Nucleus accumbens (tissue), 56 donors: ENCODE measurements at regions not wholly inside any gene's neighbourhood (a gene's known extent, or its start where the extent isn't known, plus 50 kb on each side); places are given as distances from the start of the nearest gene placed in this dataset.

Experiments used
- DNase-seq, 56 donors: peaks; one replicate each; lab custom pipeline; 2025; lab: John Stamatoyannopoulos, UW

DNA sequence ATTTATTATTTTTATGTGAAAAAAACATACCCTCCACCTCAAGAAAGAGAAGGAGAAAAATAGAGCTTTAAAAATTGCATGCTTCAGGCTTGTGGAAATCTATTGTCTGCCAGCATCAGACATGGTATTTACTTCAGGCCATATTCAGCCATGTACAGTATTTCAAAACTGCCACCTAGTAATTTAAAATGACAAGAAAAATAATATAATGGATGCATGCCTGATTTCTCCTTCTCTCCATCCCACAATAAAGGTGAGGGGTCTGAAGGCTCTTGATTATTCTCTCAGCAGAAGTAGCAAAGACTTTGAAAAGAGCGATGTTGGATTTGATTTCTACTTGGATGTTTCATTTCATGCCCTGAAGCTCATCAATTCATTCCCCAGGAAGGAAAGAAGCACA lies 250.7 kb downstream of the TBC1D4 start:
- DNase-seq, result no peak

DNA sequence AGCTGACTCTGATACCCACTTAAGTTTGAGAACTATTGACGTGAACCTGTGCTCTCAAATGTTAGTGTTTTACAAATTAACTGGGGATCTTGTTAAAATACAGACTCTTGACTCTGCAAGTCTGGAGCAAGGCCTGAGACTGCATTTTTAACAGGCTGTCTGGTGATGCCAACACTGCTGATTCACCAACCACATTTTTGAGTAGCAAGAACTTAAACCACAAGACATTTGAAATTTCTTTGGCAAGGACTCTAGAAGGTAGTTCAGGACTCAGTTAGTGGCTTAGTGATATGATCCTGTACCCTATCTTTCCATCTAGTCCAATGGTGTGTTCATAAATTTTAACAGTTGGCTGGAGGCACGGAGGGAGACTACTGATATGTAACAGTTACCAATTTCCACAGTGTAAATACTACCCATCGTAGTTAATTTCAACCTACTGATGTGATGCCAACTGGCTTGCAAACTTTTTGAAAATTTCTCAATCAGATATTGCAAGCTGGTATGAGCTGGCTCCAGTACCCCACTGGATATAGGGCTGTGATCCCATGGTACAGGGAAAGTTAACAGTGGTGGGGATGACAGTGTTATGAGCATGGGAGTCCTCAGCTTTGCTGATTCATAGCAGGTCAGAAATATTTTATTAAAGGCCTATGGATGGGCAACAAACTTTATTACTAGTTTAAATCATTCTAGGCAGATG lies 255.1 kb downstream of the TBC1D4 start:
- DNase-seq, result no peak

DNA sequence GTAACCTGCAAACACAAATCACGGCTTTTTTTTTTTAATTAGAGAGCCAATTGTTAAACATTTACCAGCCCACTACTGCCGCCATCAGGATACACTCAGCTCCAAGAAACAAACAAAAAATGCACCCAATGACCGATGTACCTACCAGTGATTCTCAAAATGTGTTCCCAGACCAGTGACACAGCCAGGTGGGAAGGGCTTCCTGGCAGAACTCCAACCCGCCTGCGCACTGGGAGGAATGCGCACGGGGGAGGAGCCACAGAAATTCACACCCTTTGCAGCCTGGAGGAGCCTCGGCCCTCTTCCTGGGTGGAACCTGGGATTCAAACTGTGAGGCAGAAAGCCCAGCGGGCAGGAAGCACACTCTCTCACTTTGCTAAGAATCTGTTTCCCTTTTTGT lies 255.9 kb downstream of the TBC1D4 start:
- no peak for DNase-seq

DNA sequence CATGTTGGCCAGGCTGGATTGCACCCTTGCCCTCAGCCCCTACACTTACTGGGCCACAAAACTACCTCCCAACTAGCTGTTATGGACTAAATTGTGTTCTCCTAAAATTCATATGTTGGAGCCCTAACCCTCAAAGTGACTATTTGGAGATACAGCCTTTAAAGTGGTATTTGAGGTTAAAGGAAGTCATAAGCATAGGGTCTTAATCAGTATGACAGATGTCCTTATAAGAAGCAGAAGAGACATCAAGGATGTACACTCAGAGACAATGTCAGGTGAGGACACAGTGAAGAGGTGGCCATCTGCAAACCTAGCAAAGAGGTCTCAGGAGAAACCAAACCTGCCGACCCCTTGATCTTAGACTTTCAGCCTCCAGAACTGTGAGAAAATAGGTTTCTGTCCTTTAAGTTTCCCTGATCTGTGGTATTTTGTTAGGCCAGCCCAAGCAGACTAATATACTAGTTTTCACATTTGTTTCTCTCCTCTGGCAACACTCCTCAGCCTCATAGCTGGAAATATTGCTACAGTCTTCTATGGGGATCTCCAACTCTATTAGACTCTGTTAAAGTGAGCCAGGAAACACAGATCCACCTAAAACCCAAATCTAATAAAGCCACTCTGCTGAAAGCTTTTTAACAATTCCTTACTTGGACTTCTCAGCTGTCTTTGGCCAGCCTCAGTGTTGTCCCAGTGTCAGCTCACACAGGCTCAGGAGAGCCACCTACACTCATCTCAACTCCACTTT lies 256.5 kb downstream of the TBC1D4 start:
- DNase-seq, result no peak

DNA sequence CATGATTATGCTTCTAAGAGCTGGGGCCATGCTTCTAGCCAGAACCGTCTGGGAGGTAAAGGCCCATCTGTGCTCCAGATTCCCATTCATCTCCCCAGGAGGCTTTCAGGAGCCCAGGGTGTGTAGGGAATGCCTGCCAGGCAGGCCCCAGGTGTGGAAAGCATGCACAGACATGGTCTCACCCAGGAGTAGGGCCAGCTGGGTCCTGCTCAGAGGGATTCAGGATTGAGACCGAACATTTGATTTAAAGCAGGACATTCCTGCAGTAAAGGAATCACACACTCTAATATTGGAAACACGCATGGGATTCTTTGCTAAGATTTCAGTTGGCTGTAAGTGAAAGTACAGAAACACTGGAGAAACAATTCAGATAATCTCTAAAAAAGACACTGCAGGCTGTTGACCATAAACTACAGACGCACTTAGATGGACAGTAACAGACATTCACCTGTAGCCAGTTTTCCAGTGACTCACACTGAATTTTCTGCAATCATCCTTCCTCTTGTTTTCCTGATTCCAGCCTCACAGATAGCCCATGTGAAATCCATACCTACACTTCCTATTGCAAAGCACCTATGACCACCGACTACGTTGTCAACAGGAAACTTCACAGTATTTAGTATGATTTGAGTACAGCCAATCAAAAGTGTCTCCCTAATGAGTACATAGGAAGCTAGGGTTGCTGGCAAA lies 257.8 kb downstream of the TBC1D4 start:
- DNase-seq, result no peak

DNA sequence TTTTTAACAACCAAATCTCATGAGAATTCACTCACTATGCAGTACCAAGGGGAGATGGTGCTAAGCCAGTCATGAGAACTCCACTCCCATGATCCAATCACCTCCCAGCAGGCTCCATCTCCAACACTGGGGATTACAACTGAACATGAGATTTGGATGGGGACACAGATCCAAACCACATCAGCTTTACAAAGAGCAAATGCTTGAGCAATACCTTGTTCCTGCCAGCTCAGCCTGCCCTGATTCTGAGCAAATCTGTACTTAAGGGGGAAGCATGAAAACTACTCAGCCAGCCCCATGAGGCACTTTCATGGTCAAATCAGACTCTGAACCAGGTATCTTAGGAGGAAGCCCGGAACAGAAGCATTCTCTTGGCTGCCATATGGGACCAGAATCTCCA lies 259.9 kb downstream of the TBC1D4 start:
- no peak for DNase-seq

DNA sequence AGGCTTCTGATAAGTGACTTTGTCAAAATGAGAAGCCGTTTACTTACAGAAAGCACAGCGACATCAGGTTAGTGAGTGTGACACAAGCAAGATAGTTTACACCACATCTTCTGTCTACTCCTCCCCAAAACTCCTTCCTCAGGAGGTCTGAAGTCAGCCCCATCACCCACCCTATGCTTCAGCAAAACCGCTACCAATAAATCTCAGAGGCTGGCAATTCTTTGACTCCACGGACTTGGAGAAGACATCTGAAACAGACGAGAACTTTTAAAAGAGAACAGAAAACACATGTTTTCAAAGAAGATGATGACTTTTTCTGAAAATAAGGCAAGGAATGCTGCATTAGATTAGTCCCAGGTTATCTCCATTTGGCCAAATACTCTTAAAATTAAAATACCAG lies 261.1 kb downstream of the TBC1D4 start:
- DNase-seq, result no peak

DNA sequence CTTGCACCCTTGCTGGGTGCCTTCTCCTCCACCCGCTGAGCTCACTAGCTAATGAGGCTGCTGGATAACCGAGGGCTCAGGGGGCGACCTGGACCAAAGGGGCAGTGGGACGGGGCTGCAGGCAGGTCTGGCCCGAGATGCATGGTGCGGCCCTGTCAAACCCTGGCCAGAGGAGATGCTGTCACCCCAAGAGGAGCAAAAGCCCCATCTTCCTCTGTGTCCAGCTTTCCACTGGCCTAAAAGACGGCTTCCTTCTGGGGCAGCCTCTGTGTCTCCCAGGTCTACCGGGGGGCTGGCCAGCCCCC lies 261.8 kb downstream of the TBC1D4 start:
- DNase-seq, result no peak

DNA sequence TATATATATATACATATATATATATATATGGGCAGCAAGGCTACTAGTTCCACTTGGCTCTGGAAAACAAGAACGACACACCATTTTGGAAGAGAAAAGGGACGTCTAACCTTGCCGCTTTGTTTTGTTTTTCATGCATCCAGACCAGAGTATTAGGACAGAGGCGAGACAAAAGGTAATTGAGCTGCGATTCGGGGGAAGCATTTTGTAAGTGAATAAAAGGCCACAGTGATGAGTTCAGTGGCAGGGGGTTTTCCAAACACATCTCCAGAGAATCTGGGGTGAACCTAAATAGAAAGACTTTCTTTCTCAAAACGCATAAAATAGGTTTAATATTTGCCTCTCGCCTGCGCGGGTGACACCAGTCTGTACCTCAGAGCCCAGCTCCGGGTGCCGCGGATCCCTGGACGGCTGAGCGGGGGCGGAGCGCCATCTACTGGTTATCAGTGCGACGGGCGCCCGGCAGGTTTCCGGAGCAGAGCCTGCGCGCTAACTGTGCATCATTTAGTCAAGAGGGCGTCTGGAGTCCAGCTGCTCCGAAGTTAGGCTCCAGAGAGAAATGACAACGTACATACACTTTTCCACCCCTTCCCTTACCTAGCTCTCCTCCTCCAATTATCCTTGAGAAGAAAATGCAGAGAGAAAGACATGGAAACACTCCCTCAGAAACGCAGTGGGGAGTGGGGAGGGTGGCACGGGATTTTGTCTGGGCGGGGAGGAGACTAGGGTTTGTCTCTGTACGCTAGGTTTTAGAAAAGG lies 262.3 kb downstream of the TBC1D4 start:
- peak in 55 of 56 donors; percentile 8 to 92 (median 69) for DNase-seq

DNA sequence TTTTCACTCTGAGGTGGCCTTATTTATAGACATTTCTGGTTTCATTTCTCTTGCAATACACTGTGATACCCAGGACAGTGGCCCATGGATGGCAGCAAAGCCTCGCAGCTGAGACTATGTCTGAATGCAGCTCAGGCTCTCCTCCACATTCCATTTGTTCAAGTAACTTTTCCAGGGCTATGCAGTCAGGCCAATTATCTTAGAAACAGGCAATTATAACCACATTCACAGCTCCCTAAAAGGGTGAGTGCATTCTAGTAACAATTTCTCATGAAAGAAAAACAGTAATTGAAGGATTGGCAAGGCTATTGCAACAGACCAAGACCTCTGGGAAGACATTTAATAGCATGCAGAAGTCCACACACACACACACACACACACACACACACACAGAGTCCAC lies 264.0 kb downstream of the TBC1D4 start:
- DNase-seq, result no peak

DNA sequence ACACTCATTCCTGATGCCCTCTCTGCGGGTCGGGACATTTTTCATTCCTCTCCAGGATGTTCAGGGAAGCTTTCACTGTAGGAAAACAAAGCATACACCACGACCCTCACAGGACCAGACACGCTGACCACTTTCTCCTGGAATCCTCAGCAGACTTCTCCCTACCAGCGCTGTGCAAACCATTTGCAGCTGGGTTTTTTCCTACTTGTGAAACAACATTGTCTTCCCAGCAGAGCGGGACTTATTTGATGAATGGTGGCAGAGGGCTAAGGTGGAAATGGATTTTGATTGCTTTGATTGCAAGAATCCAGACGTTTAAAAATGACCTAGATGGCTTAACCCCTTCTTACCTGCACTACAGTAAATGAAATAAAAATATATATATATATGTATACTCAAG lies 265.9 kb downstream of the TBC1D4 start:
- DNase-seq, result no peak

DNA sequence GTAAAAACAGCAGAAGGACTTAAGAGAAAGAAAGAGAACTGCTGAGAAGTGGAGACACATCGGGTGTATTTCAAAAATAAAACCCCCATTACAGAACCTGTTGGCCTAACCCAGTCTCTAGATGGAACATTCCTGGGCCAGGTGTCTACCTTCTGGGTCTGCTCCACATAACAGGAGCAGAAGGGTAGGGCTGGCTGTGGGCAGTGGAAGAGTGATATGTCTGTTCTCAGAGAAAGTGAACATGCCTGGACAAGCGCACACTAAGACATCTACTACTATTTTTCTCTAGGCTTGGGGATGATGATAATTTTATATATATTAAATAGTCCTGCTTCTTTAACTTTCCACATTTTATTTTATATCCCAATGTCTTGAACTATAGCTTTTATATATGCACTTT lies 267.1 kb downstream of the TBC1D4 start:
- DNase-seq, result no peak

DNA sequence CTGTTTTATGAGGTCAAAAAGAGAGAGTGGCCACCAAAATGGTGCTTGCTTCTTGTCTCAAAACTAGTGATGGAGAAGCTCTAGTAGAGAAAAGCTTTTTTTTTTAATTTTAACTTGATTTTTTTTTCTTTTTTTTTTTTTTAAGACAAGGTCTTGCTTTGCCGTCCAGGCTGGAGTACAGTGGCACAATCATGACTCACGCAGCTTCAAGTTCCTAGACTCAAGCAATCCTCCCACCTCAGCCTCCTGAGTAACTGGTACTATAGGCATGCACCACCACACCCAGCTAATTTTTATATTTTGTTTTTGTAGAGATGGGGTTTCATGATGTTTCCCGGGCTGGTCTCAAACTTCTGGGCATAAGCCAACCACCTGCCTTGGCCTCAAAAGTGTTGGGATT lies 279.0 kb downstream of the TBC1D4 start:
- DNase-seq, result no peak

DNA sequence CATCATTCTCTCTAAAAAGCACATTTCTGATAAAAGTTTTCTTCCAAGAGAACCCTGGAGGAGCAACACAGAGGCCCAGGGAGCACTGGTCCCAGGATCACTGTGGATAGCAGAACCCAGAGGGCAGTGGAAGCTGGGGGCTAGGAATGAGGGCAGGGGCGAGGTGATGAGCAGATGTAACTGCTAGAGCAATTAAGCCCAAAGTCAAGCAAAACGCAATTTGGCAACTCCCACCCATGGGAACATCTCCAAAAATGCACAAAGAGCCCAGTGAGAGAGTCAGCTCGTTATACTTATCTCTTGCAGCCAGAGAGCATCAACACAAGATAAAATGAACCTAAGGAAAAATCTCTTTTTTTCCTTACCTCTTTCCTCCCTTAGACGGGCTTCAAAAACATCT lies 284.2 kb downstream of the TBC1D4 start:
- peak in 1 of 56 donors; percentile 16 for DNase-seq

DNA sequence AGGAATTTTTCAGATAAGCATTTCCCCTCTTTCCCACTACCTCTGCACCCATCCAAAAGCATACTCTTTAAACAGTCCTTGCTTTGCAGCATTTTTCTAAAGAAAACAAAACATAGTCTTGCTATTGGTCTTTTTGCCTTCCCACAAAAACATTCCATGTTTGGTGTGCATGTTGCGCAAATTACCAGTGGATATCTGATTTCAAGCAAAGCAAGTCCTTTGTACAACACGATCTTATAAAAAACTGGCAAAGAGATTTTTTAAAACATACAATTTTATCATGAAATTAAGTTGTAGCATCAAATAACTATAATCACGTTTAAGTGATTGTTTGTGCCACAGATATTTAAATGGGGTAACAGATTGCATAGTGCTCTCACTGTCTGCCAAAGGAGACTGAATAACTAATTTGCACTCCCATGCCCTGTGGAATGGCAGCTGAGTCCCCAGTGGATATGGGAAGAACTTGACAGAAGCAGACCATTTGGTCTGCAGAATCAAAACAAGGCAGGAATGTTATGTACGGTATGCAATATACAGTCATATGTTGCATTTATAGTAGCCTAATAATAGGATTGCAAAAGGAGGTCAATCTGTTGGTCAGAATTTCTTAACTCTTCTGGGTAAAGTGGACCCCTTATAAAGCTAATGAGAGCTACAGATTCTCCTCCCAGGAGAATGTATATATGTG lies 285.7 kb downstream of the TBC1D4 start:
- DNase-seq, result no peak

DNA sequence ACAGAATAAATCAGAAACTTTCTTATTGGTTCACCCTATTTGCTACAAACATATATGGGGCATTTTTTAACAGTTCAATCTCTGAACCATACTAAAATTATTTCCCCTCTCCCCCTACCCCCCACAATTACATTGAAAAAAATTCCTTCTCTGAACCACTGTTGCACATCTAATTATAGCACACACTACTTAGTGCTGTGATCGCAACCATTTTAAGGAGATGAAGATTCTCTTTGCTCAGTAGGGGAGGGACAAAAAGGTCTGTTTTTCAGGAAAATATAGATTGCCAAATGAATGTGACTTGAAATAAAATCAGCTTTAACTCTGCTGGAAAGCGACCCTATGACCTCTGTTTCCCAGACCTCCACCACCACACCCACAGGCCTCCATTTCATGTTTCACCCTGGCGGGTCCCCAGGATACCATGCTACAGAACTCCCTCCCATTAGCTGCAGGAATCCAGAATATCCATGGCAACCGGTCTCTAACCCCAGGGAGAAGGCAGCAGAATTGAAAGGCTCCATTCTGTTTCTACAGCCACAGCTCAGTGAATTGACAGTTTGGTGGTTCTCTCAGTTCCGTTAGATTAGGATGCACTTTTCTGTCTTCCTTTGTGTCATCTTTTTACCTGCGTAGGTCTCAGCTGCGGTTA lies 286.3 kb downstream of the TBC1D4 start:
- peak in 10 of 56 donors; percentile 4 to 33 (median 6) for DNase-seq

DNA sequence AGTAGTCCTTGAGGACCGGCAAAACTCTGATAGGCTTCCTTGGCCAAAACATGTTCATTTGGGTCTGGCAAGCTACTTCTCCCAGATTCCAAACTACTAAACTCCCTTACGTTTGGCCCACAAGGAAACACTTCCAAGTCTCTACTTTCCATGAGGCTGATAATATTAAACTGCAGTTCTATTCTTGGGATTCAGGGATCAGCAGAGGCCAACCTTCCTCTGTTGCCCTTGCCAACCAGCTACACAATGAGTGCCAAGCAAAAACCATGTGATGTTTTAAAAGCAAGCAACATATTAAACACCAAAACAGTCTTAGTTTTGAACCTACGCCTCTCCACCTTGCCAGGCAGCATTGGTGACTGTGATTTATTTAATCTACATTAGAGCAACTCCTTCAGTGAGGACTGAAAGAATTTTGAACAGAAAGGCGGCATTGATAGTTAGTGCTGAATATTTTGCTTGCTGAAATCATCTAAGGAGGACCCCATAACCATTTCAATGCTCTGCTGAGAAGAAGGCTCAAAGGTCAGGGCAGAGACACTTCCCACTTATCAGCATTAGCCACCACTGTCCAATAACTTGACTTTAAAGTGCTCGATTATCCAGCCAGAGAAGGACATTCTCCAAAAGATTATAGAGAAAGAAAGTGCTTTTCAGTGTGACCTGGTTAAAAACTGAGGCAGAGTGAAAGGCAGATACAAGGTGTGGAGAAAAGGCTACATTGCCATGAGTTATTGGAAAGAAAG lies 287.1 kb downstream of the TBC1D4 start:
- DNase-seq, result peak in 2 of 56 donors; percentile 3 to 21

DNA sequence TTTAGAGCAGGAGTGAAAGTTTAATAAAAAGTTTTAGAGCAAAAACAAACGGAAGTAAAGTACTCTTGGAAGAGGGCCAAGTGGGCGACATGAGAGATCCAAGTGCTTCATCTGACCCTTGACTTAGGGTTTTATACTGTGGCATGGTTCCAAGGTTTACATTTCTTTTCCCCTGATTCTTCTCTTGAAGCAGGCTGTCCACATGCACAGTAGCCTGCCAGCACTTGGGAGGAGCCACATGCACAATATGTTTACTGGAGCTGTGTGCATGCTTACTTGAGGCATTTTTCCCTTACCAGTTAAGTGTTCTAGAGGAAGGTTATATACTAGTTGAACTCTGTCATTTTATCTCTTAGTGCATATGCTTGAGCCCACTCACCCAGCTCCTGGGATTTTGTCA lies 295.6 kb downstream of the TBC1D4 start:
- no peak for DNase-seq

DNA sequence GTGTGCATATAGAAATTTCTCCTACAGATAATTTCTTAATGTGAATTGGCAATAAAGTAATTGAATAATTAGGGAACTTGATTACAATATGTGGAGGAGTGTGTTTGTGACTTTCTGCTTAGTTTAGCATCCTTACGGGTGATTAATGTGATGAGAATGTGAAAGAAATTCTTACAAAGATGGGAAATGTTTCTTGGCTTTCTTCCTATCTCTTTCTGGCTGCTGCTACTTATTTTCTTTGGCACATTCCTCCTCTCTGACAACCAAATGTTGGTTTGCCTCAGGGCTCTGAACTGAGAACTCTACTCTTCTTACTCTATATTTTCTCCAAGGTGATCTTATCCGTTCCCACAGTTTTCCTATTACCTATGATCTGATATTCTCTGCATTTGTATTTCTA lies 300.1 kb downstream of the TBC1D4 start:
- DNase-seq, result no peak
